Fibroblast of the aortic adventitia (primary cell): ENCODE measurements at regions not wholly inside any gene's neighbourhood (a gene's known extent, or its start where the extent isn't known, plus 50 kb on each side); places are given as distances from the start of the nearest gene placed in this dataset.

Experiments
- DNase-seq: peaks from one replicate; pipeline ENCODE4 v3.0.0-alpha.2; 2010; ENCODE audit warnings: low read depth
- H3K4me3 ChIP-seq: 2 replicates; pipeline ENCODE4 v1.5.1; 2011; ENCODE audit warnings: low read depth, mild to moderate bottlenecking, control low read depth, low read length, moderate library complexity
- TF ChIP-seq, protein P1 (sequence below): IDR thresholded peaks from 2 replicates; pipeline ENCODE4 v1.5.1; 2011; ENCODE audit warnings: mild to moderate bottlenecking, low read length, control low read depth, inconsistent platforms; ENCODE audit not compliant: insufficient read depth

GRCh38 chr2:52859065-52859464, 908.5 kb upstream of the CHAC2 start:
- TF ChIP-seq, protein P1, sequence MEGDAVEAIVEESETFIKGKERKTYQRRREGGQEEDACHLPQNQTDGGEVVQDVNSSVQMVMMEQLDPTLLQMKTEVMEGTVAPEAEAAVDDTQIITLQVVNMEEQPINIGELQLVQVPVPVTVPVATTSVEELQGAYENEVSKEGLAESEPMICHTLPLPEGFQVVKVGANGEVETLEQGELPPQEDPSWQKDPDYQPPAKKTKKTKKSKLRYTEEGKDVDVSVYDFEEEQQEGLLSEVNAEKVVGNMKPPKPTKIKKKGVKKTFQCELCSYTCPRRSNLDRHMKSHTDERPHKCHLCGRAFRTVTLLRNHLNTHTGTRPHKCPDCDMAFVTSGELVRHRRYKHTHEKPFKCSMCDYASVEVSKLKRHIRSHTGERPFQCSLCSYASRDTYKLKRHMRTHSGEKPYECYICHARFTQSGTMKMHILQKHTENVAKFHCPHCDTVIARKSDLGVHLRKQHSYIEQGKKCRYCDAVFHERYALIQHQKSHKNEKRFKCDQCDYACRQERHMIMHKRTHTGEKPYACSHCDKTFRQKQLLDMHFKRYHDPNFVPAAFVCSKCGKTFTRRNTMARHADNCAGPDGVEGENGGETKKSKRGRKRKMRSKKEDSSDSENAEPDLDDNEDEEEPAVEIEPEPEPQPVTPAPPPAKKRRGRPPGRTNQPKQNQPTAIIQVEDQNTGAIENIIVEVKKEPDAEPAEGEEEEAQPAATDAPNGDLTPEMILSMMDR, result no peak
- no peak overlapping the region for H3K4me3 ChIP-seq
- no peak for DNase-seq

DNA sequence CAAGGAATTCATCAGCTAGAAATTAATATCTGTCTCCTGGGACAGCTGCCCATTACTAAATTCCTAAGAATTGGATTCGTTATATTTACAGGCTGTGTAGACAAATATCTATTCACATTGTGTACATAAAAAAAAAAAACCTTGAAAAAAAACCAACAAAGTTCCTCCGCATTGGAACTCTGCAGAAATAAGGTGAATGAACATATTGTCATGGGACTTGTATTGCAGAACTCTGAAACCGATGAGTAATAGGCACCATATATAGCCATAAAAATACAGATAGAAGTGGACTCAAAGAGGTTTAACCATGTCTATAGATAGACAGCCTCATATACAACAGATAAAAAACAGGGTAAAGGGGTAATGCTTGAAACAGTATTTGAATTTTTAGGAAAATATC, 909.9 kb upstream of the CHAC2 start:
- H3K4me3 ChIP-seq, result no peak overlapping the region
- TF ChIP-seq, protein P1, result no peak
- no peak for DNase-seq

- no peak overlapping the region for H3K4me3 ChIP-seq
- TF ChIP-seq, protein P1, result no peak
- DNase-seq, result no peak
Measured at GRCh38 chr2:52852006-52852405, 915.6 kb upstream of the CHAC2 start.

DNA sequence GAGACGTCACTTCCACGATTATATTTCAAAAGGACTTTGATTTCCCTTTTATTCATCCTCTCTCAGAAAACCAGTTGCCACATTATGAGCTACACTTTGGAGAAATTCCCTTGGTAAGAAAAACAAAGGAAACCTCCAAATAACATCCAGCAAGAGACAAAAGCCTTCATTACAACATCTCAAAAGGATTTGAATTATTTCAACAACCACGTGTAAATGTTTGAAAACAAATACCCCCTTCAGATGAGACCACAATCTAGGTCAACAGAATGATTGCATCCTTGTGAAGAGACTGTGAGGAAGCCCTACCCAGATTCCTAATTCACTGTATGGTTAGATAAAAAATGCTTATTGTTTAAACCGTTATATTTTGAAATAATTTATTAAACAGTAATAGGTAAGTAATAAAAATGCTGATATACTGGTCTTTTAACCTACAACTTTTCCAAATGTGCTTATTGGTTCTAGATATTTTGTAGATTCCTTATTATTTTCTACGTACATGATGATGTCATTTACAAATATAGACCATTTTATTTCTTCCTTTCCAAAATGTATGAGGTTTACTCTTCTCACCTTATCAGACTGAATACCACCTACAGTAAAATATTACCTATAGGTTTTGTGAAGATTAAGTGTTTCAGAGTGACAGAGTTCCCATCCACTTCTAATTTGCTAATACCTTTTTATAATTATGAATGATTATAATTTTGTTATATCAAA, 922.7 kb upstream of the CHAC2 start:
- TF ChIP-seq, protein P1, result no peak
- H3K4me3 ChIP-seq, result no peak overlapping the region
- DNase-seq, result no peak

GRCh38 chr2:52835909-52836308, 931.7 kb upstream of the CHAC2 start:
- TF ChIP-seq, protein P1, result no peak
- no peak overlapping the region for H3K4me3 ChIP-seq
- DNase-seq, result no peak

DNA sequence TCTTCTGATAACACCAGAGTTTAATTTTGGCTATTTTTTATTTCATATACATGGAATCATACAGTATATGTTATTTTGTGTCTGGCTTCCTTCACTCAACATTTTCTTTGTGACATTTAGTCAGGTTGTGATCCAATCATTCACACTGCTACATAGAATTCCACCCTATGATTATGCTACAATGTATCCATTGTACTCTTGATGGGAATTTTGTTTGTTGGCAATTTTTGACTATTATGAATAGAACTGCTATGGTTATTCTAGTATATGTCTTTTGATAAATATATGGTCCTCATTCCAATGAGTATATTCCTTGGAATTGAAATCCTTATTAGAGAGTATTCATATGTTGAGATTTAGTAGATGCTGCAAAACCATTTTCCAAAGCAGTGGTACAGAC, 936.4 kb upstream of the CHAC2 start:
- TF ChIP-seq, protein P1, result no peak
- no peak overlapping the region for H3K4me3 ChIP-seq
- no peak for DNase-seq

DNA sequence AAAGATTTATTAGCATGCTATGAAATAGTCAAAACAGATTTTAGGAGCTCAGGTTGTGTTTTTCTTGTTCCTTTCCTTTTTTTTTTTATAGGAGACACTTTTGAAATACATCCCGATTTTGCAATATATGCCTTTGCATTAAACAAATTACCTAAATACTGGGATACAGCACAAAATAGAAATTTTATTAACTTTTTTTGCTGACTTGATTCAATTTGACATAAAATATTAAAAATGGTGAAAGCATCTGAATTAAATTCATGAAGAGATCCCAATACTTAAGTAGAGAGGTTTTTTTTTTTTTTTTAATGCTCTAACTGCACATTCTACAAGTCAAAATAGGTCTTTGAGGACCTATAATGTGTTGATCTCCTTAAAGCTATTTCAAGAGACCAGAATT, 939.5 kb upstream of the CHAC2 start:
- no peak overlapping the region for H3K4me3 ChIP-seq
- TF ChIP-seq, protein P1, result no peak
- no peak for DNase-seq
